Ovary (tissue), 1 donor: ENCODE measurements at regions not wholly inside any gene's neighbourhood (a gene's known extent, or its start where the extent isn't known, plus 50 kb on each side); places are given as distances from the start of the nearest gene placed in this dataset.
"Not testable (repeated sequence)": the region's sequence is repeated elsewhere in the genome, so short reads cannot be mapped to it uniquely, and the experiment has no call there.

Experiments used
- EP300 ChIP-seq: sonication (generic); formaldehyde crosslinking; IDR thresholded peaks from one replicate; pipeline ENCODE4 v1.6.1; 2017; ENCODE audit warnings: antibody characterized with exemption
- POLR2A ChIP-seq: fragments of 450-650 bp; IDR thresholded peaks from one replicate; pipeline ENCODE4 v1.6.1; 2017; ENCODE audit warnings: antibody characterized with exemption, mild to moderate bottlenecking, moderate library complexity

GRCh38 chr1:161417536-161417935 is 49.9 kb upstream of the CFAP126 start:
- not testable (repeated sequence) for TF ChIP-seq POLR2A, EP300
